ENCODE measurements at regions not wholly inside any gene's neighbourhood (a gene's known extent, or its start where the extent isn't known, plus 50 kb on each side); places are given as distances from the start of the nearest gene placed in this dataset.

- no peak overlapping the region for H3K4me3 ChIP-seq (ENCODE audit: extremely low read depth in 1 of 4, insufficient read depth in 2 of 4, low read depth in 3 of 4, low read length in 4 of 4)
- H3K36me3 ChIP-seq (ENCODE audit: control insufficient read depth in 2 of 4, insufficient read depth in 4 of 4, low read length in 3 of 4): no peaks in the 10 kb centered on the region
- no peak overlapping the region for H2AFZ ChIP-seq (ENCODE audit: low read length)
- no peak overlapping the region for H2BK15ac ChIP-seq (ENCODE audit: low read length)
- no peak overlapping the region; the same call in 1 of the 2 replicates for H2BK5ac ChIP-seq (ENCODE audit: low read depth, low read length)
- peaks cover 3 to 8% (median 7%) of the 10 kb centered on the region in 4 experiments for H3K4me1 ChIP-seq (replicated peaks in 1 of 4; ENCODE audit: control insufficient read depth in 3 of 4, insufficient read depth in 4 of 4, low read length in 3 of 4)
- H2BK12ac ChIP-seq (ENCODE audit: low read depth, low read length): no peak overlapping the region
- no peak overlapping the region for H3K27ac ChIP-seq (ENCODE audit: low read depth, low read length)
- H4K5ac ChIP-seq (ENCODE audit: insufficient read length, low read depth, low read length): no peak overlapping the region
- ChIA-PET CTCF (ENCODE audit: partially characterized antibody) (interaction anchor here (0.9 to 3.9 kb wide), 2 partner anchors 18 to 252 kb away, joined by 3 to 39 read pairs; no protein-coding TSS in a partner anchor), POLR2A (ENCODE audit: partially characterized antibody) (interaction anchor here (0.6 kb wide), 1 partner anchor 23 kb away, joined by 3 read pairs; no protein-coding TSS in a partner anchor)
- H3K23me2 ChIP-seq (ENCODE audit: low read depth, low read length): no peaks in the 10 kb centered on the region
- no peaks in the 10 kb centered on the region for H3K27me3 ChIP-seq (replicated peaks in 1 of 4; ENCODE audit: control insufficient read depth in 3 of 4, extremely low read depth in 1 of 4, insufficient read depth in 3 of 4, low read length in 3 of 4)
- DNase-seq (ENCODE audit: low read depth in 1 of 2, low spot score in 2 of 2) (no peak), FAIRE-seq (no peak)
- no peak overlapping the region for H2BK120ac ChIP-seq (replicated peaks; ENCODE audit: low read depth, low read length)
- no peak overlapping the region for H3K18ac ChIP-seq (ENCODE audit: extremely low read depth, low read length)
- H3K79me1 ChIP-seq (ENCODE audit: low read depth, low read length): peaks cover 9% of the 10 kb centered on the region
- no peak overlapping the region for H2AK5ac ChIP-seq (ENCODE audit: low read depth, low read length)
- H3K14ac ChIP-seq (ENCODE audit: insufficient read length): no peak overlapping the region
- no peak overlapping the region for H4K91ac ChIP-seq (replicated peaks; ENCODE audit: insufficient read length, low read length)
- no peak overlapping the region for H3K9ac ChIP-seq (replicated peaks in 1 of 4; ENCODE audit: extremely low read depth in 1 of 4, low read depth in 3 of 4, low read length in 3 of 4)
- no peak overlapping the region for H3K56ac ChIP-seq (replicated peaks; ENCODE audit: insufficient read length, low read depth, low read length)
- no peaks in the 10 kb centered on the region for H3K9me3 ChIP-seq (ENCODE audit: insufficient read depth in 2 of 2, low read depth in 1 of 2, low read length in 1 of 2)
- WGBS, 2 experiments (ENCODE audit: extremely low coverage in 1 of 2, insufficient coverage in 1 of 2, insufficient read length in 1 of 2, insufficient replicate concordance in 2 of 2, low coverage in 1 of 2, low lambda C conversion rate in 2 of 2, missing lambda C conversion rate in 1 of 2): 89% methylated on average over 17 of the region's 17 CpGs; no CpG with 5 or more reads in 1 of the 2 experiments
- H3K79me2 ChIP-seq (ENCODE audit: control insufficient read depth in 1 of 2, insufficient read depth in 2 of 2, low read length in 2 of 2): no peaks in the 10 kb centered on the region; a peak in 1 of 4 replicates
- no peak overlapping the region for H2BK20ac ChIP-seq (ENCODE audit: low read length)
- H3K4ac ChIP-seq (replicated peaks; ENCODE audit: insufficient read length, low read depth, low read length): no peak overlapping the region
- H3K23ac ChIP-seq (ENCODE audit: insufficient read length): no peak overlapping the region
- H4K8ac ChIP-seq (ENCODE audit: extremely low read depth, insufficient read depth, low read length): no peak overlapping the region; the same call in 1 of the 2 replicates
- no peaks in the 10 kb centered on the region for H4K20me1 ChIP-seq (replicated peaks in 1 of 2; ENCODE audit: control insufficient read depth in 1 of 2, insufficient read depth in 2 of 2, low read length in 2 of 2)
- no peak overlapping the region for H3K4me2 ChIP-seq (ENCODE audit: insufficient read depth in 1 of 2, low read depth in 2 of 2, low read length in 2 of 2)
- TF ChIP-seq PHF8 (conservative IDR thresholded peaks at IDR 0.05; ENCODE audit: low read depth, low read length) (no peak), CREB1 (IDR thresholded peaks at IDR 0.05) (no peak), EGR1 (IDR thresholded peaks at IDR 0.05; ENCODE audit: borderline replicate concordance, low read depth, low read length) (no peak), NRF1 (IDR thresholded peaks at IDR 0.05; ENCODE audit: low read depth, low read length) (no peak), KDM1A (IDR thresholded peaks at IDR 0.05; ENCODE audit: borderline replicate concordance, low read length) (no peak)
Observed at GRCh38 chr14:100401031-100401692, 78.0 kb downstream of the SLC25A47 start.

Measured in H1 (cell line).